ENCODE measurements at regions not wholly inside any gene's neighbourhood (a gene's known extent, or its start where the extent isn't known, plus 50 kb on each side); places are given as distances from the start of the nearest gene placed in this dataset.

- TF ChIP-seq ATF2 (tag by site-specific recombination; IDR thresholded peaks at IDR 0.05; ENCODE audit: low read depth) = no peak
- no peak for TF ChIP-seq CTCF (tag by site-specific recombination; IDR thresholded peaks at IDR 0.05)
- TF ChIP-seq ZNF24 (tag by site-specific recombination; IDR thresholded peaks at IDR 0.05) = no peak
- no peak for TF ChIP-seq ZNF239 (tag by site-specific recombination; IDR thresholded peaks at IDR 0.05)
- TF ChIP-seq ZNF768 (tag by site-specific recombination; IDR thresholded peaks at IDR 0.05) = no peak
- no peak for TF ChIP-seq SP7 (tag by site-specific recombination; IDR thresholded peaks at IDR 0.05)
- TF ChIP-seq ZNF184 (tag by site-specific recombination; IDR thresholded peaks at IDR 0.05) = no peak
- no peak for TF ChIP-seq REPIN1 (tag by site-specific recombination; IDR thresholded peaks at IDR 0.05; ENCODE audit: low read depth)
- TF ChIP-seq, protein P1, sequence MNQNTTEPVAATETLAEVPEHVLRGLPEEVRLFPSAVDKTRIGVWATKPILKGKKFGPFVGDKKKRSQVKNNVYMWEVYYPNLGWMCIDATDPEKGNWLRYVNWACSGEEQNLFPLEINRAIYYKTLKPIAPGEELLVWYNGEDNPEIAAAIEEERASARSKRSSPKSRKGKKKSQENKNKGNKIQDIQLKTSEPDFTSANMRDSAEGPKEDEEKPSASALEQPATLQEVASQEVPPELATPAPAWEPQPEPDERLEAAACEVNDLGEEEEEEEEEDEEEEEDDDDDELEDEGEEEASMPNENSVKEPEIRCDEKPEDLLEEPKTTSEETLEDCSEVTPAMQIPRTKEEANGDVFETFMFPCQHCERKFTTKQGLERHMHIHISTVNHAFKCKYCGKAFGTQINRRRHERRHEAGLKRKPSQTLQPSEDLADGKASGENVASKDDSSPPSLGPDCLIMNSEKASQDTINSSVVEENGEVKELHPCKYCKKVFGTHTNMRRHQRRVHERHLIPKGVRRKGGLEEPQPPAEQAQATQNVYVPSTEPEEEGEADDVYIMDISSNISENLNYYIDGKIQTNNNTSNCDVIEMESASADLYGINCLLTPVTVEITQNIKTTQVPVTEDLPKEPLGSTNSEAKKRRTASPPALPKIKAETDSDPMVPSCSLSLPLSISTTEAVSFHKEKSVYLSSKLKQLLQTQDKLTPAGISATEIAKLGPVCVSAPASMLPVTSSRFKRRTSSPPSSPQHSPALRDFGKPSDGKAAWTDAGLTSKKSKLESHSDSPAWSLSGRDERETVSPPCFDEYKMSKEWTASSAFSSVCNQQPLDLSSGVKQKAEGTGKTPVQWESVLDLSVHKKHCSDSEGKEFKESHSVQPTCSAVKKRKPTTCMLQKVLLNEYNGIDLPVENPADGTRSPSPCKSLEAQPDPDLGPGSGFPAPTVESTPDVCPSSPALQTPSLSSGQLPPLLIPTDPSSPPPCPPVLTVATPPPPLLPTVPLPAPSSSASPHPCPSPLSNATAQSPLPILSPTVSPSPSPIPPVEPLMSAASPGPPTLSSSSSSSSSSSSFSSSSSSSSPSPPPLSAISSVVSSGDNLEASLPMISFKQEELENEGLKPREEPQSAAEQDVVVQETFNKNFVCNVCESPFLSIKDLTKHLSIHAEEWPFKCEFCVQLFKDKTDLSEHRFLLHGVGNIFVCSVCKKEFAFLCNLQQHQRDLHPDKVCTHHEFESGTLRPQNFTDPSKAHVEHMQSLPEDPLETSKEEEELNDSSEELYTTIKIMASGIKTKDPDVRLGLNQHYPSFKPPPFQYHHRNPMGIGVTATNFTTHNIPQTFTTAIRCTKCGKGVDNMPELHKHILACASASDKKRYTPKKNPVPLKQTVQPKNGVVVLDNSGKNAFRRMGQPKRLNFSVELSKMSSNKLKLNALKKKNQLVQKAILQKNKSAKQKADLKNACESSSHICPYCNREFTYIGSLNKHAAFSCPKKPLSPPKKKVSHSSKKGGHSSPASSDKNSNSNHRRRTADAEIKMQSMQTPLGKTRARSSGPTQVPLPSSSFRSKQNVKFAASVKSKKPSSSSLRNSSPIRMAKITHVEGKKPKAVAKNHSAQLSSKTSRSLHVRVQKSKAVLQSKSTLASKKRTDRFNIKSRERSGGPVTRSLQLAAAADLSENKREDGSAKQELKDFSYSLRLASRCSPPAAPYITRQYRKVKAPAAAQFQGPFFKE (tag by site-specific recombination; IDR thresholded peaks at IDR 0.05; ENCODE audit: borderline replicate concordance) = no peak
These were observed 348.6 kb upstream of the SLC24A2 start for GRCh38 chr9:20137425-20137824.

All from HEK293 (cell line).